T-helper 2 cell treated with Interferon-gamma antibody and Interleukin-4, amounts not matched to agents 5 μg/mL and 100 μg/mL, for 36 hours (primary cell): ENCODE measurements at regions not wholly inside any gene's neighbourhood (a gene's known extent, or its start where the extent isn't known, plus 50 kb on each side); places are given as distances from the start of the nearest gene placed in this dataset.

Source experiments
- DNase-seq: peaks from one replicate; pipeline ENCODE4 v3.0.0; 2021; ENCODE audit warnings: low spot score
- H3K27ac Mint-ChIP-seq: one replicate; pipeline ENCODE4 v1.8.0; 2021; ENCODE audit warnings: mild to moderate bottlenecking, mixed read lengths
- H3K27me3 Mint-ChIP-seq: one replicate; pipeline ENCODE4 v1.8.0; 2021; ENCODE audit warnings: low read depth, mixed read lengths
- H3K36me3 Mint-ChIP-seq: one replicate; pipeline ENCODE4 v1.8.0; 2021; ENCODE audit warnings: low read depth, mixed read lengths
- H3K4me1 Mint-ChIP-seq: one replicate; pipeline ENCODE4 v1.8.0; 2021; ENCODE audit warnings: low read depth, mixed read lengths
- H3K4me3 Mint-ChIP-seq: one replicate; pipeline ENCODE4 v1.8.0; 2022; ENCODE audit warnings: mild to moderate bottlenecking, moderate library complexity, mixed read lengths
- H3K9me3 Mint-ChIP-seq: one replicate; pipeline ENCODE4 v1.8.0; 2021; ENCODE audit warnings: mixed read lengths

DNA sequence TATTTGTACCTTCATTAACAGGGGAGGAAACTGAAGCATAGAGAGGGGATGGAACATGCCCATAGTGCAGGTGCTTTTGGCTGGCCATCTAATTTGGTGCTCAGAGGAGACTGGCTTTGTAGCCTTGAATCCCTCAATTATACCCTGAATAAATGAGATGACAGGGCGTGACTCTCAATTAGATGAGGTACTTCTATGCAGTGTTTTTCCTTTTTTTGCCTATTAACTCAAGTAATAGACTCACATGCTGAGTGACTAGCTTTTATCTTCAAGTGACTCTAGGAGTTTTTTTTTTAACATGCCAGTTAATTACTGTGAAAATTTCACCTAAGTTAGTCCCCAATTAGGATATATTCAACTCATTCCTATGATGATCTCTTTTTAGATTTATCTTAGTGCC, 243.7 kb downstream of the DACT1 start:
- Mint-ChIP-seq H3K4me3 (no peak overlapping the region), H3K27me3 (peaks cover 2% of the 10 kb centered on the region), H3K27ac (no peak overlapping the region), H3K36me3 (no peaks in the 10 kb centered on the region), H3K4me1 (no peaks in the 10 kb centered on the region), H3K9me3 (no peaks in the 10 kb centered on the region)
- DNase-seq: no peak

DNA sequence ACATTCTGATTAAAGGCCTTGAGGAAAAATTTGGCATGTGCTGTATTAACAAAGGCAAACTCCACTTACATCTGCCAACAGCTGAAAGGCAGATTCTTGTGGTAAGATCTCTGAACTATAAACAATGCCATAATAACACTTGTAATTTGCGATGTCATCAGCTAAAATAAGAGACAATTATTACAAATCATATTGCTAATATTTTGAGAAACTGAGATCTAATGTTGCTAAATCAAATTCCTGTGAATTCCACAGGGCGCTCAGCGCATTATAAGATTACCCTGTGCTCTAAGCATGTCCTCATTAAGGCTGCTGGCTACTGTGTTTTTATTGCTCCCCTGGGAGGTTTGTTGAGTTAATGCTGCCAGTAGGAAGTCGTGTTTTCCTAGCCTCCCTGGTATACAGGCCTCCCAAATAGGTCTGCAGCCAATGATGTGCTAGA, 244.8 kb downstream of the DACT1 start:
- Mint-ChIP-seq H3K27me3 (peaks cover 2% of the 10 kb centered on the region), H3K4me1 (no peaks in the 10 kb centered on the region), H3K36me3 (no peaks in the 10 kb centered on the region), H3K4me3 (no peak overlapping the region), H3K9me3 (no peaks in the 10 kb centered on the region), H3K27ac (no peak overlapping the region)
- DNase-seq: no peak

DNA sequence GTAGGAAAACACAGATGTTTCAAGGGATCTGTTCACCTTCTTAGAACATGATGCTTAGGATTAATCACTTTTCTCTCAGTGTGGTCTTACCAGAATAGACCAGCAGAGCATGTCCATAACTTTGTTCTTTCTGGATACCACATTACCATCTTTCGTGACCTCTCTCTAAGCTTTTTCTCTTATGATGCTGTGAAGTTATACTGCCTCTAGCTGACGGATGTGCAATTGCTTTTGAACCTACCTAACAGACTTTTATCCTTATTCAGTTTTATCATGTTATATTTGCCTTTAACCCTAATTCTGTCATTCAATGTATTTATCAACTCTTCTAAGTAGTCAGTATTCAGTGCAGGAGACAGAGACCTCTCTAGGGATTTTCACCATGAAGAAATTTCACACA, 246.7 kb downstream of the DACT1 start:
- Mint-ChIP-seq H3K9me3 (no peaks in the 10 kb centered on the region), H3K36me3 (no peaks in the 10 kb centered on the region), H3K27ac (no peak overlapping the region), H3K27me3 (peaks cover 2% of the 10 kb centered on the region), H3K4me1 (no peaks in the 10 kb centered on the region), H3K4me3 (no peak overlapping the region)
- DNase-seq: no peak

GRCh38 chr14:58887931-58888330, 250.2 kb downstream of the DACT1 start:
- Mint-ChIP-seq H3K27ac (no peak overlapping the region), H3K9me3 (no peaks in the 10 kb centered on the region), H3K4me3 (no peak overlapping the region), H3K36me3 (no peaks in the 10 kb centered on the region), H3K27me3 (no peaks in the 10 kb centered on the region), H3K4me1 (no peaks in the 10 kb centered on the region)
- no peak for DNase-seq

- DNase-seq: peak; percentile 4
- peaks cover 8% of the 10 kb centered on the region for H3K27me3 Mint-ChIP-seq
- H3K4me3 Mint-ChIP-seq: no peak overlapping the region
- no peaks in the 10 kb centered on the region for H3K36me3 Mint-ChIP-seq
- no peaks in the 10 kb centered on the region for H3K4me1 Mint-ChIP-seq
- no peaks in the 10 kb centered on the region for H3K9me3 Mint-ChIP-seq
- no peak overlapping the region for H3K27ac Mint-ChIP-seq
These were observed 261.0 kb downstream of the DACT1 start for GRCh38 chr14:58898655-58899316.

DNA sequence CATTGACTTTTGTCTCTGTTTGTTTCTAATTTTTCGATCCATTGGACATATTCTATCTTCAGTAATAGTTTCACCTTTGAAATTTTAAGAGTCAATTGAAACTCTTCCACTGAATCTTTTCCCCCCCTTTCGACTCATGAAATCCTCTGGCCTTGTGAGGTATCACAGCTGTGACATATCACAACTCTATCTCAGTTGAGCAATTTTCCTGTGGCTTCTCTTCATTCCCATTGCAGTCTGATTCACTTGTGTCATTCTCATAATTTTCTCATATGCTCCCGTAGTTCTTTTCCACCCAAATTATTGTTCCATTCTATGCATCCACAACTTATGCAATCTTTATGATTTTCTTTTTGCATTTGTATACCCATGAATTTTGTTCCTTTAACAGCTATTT, 261.6 kb downstream of the DACT1 start:
- Mint-ChIP-seq H3K9me3 (no peaks in the 10 kb centered on the region), H3K4me1 (no peaks in the 10 kb centered on the region), H3K36me3 (no peaks in the 10 kb centered on the region), H3K4me3 (no peak overlapping the region), H3K27ac (no peak overlapping the region), H3K27me3 (peaks cover 8% of the 10 kb centered on the region)
- no peak for DNase-seq

DNA sequence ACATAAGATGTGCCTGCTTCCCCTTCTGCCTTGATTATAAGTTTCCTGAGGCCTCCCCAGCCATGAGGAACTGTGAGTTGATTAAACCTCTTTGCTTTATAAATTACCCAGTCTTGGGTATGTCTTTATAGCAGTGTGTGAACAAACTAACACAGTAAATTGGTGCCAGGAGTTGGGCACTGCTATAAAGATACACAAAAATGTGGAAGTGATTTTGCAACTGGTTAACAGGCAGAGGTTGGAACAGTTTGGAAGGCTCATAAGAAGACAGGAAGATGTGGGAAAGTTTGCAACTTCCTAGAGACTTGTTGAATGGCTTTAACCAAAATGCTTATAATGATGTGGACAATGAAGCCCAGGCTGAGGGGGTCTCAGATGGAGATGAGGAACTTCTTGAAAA, 264.1 kb downstream of the DACT1 start:
- Mint-ChIP-seq H3K4me3 (no peak overlapping the region), H3K9me3 (no peaks in the 10 kb centered on the region), H3K27me3 (no peaks in the 10 kb centered on the region), H3K27ac (no peak overlapping the region), H3K36me3 (no peaks in the 10 kb centered on the region), H3K4me1 (no peaks in the 10 kb centered on the region)
- DNase-seq: no peak

DNA sequence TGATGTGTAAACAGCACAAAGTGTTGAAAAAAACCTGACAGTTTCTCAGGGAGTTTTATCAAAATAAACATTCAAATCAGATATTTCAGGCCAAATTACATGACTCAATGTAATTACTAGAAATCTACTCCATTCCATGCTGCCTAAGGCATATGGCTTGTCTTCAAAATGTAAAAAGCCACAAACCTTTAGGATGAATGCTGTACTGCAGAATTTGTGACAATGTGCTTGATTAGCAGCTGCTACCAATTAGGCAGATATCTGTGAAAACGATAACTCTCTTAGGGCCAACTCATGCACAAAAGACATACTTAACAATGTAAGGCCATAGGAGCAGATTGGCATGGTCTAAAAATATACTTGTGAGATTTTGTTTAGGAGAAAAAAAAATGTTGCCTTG, 267.0 kb downstream of the DACT1 start:
- H3K27me3 Mint-ChIP-seq: no peaks in the 10 kb centered on the region
- no peaks in the 10 kb centered on the region for H3K36me3 Mint-ChIP-seq
- H3K27ac Mint-ChIP-seq: no peak overlapping the region
- no peak overlapping the region for H3K4me3 Mint-ChIP-seq
- H3K4me1 Mint-ChIP-seq: no peaks in the 10 kb centered on the region
- no peak for DNase-seq
- no peaks in the 10 kb centered on the region for H3K9me3 Mint-ChIP-seq

- no peaks in the 10 kb centered on the region for H3K9me3 Mint-ChIP-seq
- H3K36me3 Mint-ChIP-seq: no peaks in the 10 kb centered on the region
- no peak overlapping the region for H3K4me3 Mint-ChIP-seq
- H3K4me1 Mint-ChIP-seq: no peaks in the 10 kb centered on the region
- DNase-seq: no peak
- no peaks in the 10 kb centered on the region for H3K27me3 Mint-ChIP-seq
- H3K27ac Mint-ChIP-seq: no peak overlapping the region
These were observed 270.0 kb downstream of the DACT1 start for GRCh38 chr14:58907803-58908202.

GRCh38 chr14:58912287-58912686, 274.5 kb downstream of the DACT1 start:
- no peaks in the 10 kb centered on the region for H3K36me3 Mint-ChIP-seq
- no peak overlapping the region for H3K4me3 Mint-ChIP-seq
- H3K27ac Mint-ChIP-seq: no peak overlapping the region
- H3K9me3 Mint-ChIP-seq: no peaks in the 10 kb centered on the region
- DNase-seq: no peak
- no peaks in the 10 kb centered on the region for H3K27me3 Mint-ChIP-seq
- H3K4me1 Mint-ChIP-seq: no peaks in the 10 kb centered on the region

DNA sequence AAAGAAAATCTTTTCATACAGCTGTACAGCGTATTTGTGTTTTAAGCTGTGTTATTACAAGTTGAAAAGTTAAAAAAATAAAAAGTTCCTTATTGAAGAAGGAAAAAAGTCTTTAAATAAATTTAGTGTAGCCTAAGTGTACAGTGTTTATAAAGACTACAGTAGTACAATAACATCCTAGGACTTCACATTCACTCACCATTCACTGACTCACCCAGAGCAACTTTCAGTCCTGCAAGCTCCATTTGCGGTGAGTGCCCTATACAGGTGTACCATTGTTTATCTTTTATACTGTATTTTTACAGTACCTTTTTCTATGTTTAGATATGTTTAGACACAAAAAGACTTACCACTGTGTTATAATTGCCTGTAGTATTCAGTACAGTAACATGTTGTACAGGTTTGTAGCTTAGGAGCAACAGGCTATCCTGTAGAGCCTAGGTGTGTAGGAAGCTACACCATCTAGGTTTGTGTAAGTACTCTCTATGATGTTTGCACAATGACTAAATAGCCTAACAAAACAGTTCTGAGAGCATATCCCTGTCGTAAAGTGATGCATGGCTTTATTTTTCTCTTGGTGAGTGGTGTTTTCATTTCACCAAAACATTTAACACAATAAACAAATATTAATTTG, 275.2 kb downstream of the DACT1 start:
- Mint-ChIP-seq H3K4me3 (no peak overlapping the region), H3K36me3 (no peaks in the 10 kb centered on the region), H3K4me1 (no peaks in the 10 kb centered on the region), H3K27ac (no peak overlapping the region), H3K27me3 (no peaks in the 10 kb centered on the region), H3K9me3 (no peaks in the 10 kb centered on the region)
- no peak for DNase-seq

DNA sequence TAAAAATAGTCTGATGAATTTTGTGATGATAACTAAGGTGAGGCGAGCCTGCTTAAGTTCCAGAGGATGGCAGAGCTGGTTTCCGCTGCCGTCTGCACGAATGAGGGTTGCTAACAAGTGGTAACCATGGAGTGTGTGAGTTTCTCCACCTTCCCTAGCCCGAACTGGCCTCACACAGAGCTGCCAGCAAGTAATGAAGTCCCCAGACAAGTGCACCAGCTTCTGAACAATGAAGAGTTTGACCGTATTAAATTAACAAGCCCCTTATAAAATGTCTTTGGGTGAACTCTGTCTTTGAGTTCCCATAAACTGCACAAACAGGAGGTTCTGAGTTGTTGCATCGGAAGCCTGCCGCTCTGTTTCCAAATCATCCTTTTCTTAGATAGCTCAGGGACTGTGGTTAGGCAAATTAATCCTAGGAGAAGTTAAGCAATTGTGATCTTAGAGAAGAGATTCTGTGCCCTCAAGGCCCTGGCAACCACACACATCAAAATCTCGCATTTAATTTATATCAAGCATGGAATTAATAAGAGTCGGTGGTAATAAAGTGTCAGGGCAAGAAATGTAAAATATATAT, 274.1 kb upstream of the DAAM1 start:
- Mint-ChIP-seq H3K9me3 (no peaks in the 10 kb centered on the region), H3K36me3 (no peaks in the 10 kb centered on the region), H3K4me1 (no peaks in the 10 kb centered on the region)

GRCh38 chr14:58915646-58916045, 272.8 kb upstream of the DAAM1 start:
- Mint-ChIP-seq H3K27me3 (no peaks in the 10 kb centered on the region), H3K27ac (no peak overlapping the region), H3K36me3 (no peaks in the 10 kb centered on the region), H3K9me3 (no peaks in the 10 kb centered on the region), H3K4me3 (no peak overlapping the region), H3K4me1 (no peaks in the 10 kb centered on the region)
- DNase-seq: no peak

More for the DNA sequence above, 274.1 kb upstream of the DAAM1 start:
- H3K27ac Mint-ChIP-seq: no peak overlapping the region
- no peak overlapping the region for H3K4me3 Mint-ChIP-seq
- DNase-seq: no peak
- no peaks in the 10 kb centered on the region for H3K27me3 Mint-ChIP-seq

DNA sequence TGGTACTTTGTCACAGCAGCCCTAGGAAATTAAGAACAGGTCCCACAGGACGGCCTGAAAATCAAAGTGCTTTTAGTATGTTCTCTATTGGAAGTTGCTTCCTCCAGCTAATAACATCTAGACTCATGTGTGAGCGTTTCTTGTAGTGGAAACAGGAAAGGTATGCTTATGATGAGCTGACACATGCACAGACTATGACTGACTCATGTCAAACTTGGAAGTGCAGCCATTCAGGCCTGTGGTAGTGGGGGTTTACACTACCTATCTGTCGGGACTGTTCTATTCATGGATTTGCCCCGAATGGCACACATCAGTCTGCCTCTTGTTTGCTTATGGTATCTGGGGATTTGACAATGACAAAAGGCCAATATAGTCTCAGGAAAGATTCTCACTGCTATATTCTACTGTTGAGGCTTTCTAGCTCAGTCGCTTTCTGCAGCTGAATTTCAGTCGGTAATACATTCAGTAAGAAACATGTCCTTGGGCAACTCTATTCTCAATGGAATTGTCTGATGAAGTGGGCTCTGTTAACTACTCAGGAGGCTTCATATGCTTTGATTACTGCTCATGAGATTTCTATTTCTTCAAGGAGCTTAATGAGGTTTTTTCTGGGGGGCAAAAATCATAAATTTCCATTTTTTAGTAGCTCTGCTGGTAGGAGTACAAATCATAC, 270.3 kb upstream of the DAAM1 start:
- no peaks in the 10 kb centered on the region for H3K27me3 Mint-ChIP-seq

More for the DNA sequence above, 270.3 kb upstream of the DAAM1 start:
- no peaks in the 10 kb centered on the region for H3K4me1 Mint-ChIP-seq
- H3K27ac Mint-ChIP-seq: no peak overlapping the region
- no peaks in the 10 kb centered on the region for H3K36me3 Mint-ChIP-seq
- no peak for DNase-seq
- no peaks in the 10 kb centered on the region for H3K9me3 Mint-ChIP-seq
- H3K4me3 Mint-ChIP-seq: no peak overlapping the region
